T-cell (primary cell): ENCODE measurements at regions not wholly inside any gene's neighbourhood (a gene's known extent, or its start where the extent isn't known, plus 50 kb on each side); places are given as distances from the start of the nearest gene placed in this dataset.

Experiments
- ATAC-seq, 4 experiments: fragments of 200-7000 bp in 3 of 4; fragments of 150-1000 bp in 1 of 4; cut with Tn5 transposase; replicated peaks in 1 of 4; 1 replicate in 3 of 4; 2 replicates in 1 of 4; pipeline ENCODE4 v1.10.0; 2021; ENCODE audit warnings: moderate library complexity in 3 of 4, mild to moderate bottlenecking in 2 of 4, moderate number of reproducible peaks in 1 of 4
- CTCF ChIA-PET, 2 donors: fragments of 300-600 bp; sonication (Branson Sonifier 250); formaldehyde crosslinking; loops; one replicate each; lab custom pipeline; 2022; ENCODE audit warnings: antibody characterized with exemption in 2 of 2; lab: Charles Lee
- POLR2A ChIA-PET, 2 donors: fragments of 300-600 bp; sonication (Branson Sonifier 250); formaldehyde crosslinking; loops; one replicate each; lab custom pipeline; 2022; ENCODE audit warnings: antibody characterized with exemption in 2 of 2; lab: Charles Lee
- DNase-seq, 35 experiments: peaks; one replicate each; pipeline versions ENCODE4 v3.0.0 to v3.0.0-alpha.2; 2013 to 2023
- H3K27ac ChIP-seq: one replicate; pipeline ENCODE4 v1.5.1; 2013; ENCODE audit warnings: low read length
- H3K27me3 ChIP-seq, 2 experiments: replicated peaks in 1 of 2; 1 replicate in 1 of 2; 2 replicates in 1 of 2; pipeline versions ENCODE4 v1.6.1 to v1.7.0; 2013; ENCODE audit warnings: low read length in 1 of 2, mixed read lengths in 1 of 2; ENCODE audit not compliant: control insufficient read depth in 2 of 2, insufficient read depth in 2 of 2; ENCODE audit errors: extremely low read depth in 1 of 2
- H3K36me3 ChIP-seq, 2 donors: 1 replicate in 1 of 2; 2 replicates in 1 of 2; pipeline versions ENCODE4 v1.6.1 to v1.7.0; 2013; ENCODE audit warnings: low read length in 1 of 2; ENCODE audit not compliant: control insufficient read depth in 2 of 2, insufficient read depth in 1 of 2; ENCODE audit errors: extremely low read depth in 1 of 2
- H3K4me1 ChIP-seq, 2 experiments: 1 replicate in 1 of 2; 2 replicates in 1 of 2; pipeline versions ENCODE4 v1.6.1 to v1.7.0; 2013; ENCODE audit warnings: low read length in 2 of 2, mixed read lengths in 1 of 2; ENCODE audit not compliant: insufficient read depth in 2 of 2, control insufficient read depth in 1 of 2; ENCODE audit errors: extremely low read depth in 1 of 2
- H3K4me3 ChIP-seq, 2 donors: 1 replicate in 1 of 2; 2 replicates in 1 of 2; pipeline versions ENCODE4 v1.5.1 to v1.7.0; 2013; ENCODE audit warnings: mild to moderate bottlenecking in 2 of 2, low read length in 1 of 2, moderate library complexity in 1 of 2; ENCODE audit not compliant: control insufficient read depth in 1 of 2; ENCODE audit errors: extremely low read depth in 1 of 2
- H3K9me3 ChIP-seq: 2 replicates; pipeline ENCODE4 v1.7.0; 2013
- H3K27ac Mint-ChIP-seq, 2 donors: one replicate each; pipeline ENCODE4 v1.8.0; 2020 to 2021; ENCODE audit warnings: mild to moderate bottlenecking in 2 of 2, mixed read lengths in 2 of 2
- H3K27me3 Mint-ChIP-seq, 2 donors: one replicate each; pipeline ENCODE4 v1.8.0; 2021 to 2022; ENCODE audit warnings: mixed read lengths in 2 of 2
- H3K36me3 Mint-ChIP-seq: one replicate; pipeline ENCODE4 v1.8.0; 2021; ENCODE audit warnings: mixed read lengths
- H3K4me1 Mint-ChIP-seq, 3 donors: one replicate each; pipeline ENCODE4 v1.8.0; 2020 to 2022; ENCODE audit warnings: mixed read lengths in 3 of 3, mild to moderate bottlenecking in 1 of 3
- H3K4me3 Mint-ChIP-seq, 3 donors: one replicate each; pipeline ENCODE4 v1.8.0; 2020 to 2022; ENCODE audit warnings: mild to moderate bottlenecking in 3 of 3, mixed read lengths in 3 of 3, moderate library complexity in 3 of 3
- H3K9me3 Mint-ChIP-seq, 3 donors: one replicate each; pipeline ENCODE4 v1.8.0; 2020 to 2022; ENCODE audit warnings: mixed read lengths in 3 of 3
- WGBS: methylation state at CpG from one replicate; pipeline ENCODE4 v1.1.5; 2013; ENCODE audit warnings: missing lambda C conversion rate; ENCODE audit not compliant: insufficient coverage; 5-methylcytosine and 5-hydroxymethylcytosine counted together

DNA sequence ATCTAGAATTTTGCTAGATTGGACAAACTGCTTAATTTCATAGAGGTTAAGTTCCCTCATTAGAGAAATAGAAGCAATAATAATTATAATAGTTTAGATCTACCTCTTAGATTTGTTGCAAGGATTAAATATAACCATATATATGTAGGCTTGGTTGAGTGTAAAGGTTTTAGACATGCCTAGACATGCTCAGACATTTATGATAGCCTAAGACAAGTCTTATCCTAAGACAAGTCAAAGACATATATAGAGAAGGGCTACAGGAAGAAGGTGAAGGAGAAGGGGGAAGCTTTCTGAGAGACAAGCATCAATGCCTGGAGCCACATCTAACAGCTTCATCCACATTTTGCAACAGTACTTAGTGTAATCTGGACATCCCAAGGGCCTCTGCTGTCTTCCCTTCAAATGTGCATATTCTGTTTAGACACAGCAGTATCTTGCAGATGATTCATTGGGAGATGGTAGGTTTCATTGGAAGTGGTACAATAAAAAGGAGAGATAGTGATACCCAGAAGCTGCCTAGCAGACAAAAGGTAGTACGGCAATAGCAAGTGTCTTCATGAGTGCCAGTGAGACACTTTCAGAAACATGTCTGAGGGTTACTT, 146.5 kb downstream of the HGF start:
- DNase-seq (no peak), ATAC-seq (no peak)
- H3K4me1 Mint-ChIP-seq = no peaks in the 10 kb centered on the region
- no peak overlapping the region for H3K27ac ChIP-seq
- WGBS = no CpG with 5 or more reads among the region's 1 CpG
- H3K36me3 ChIP-seq = no peaks in the 10 kb centered on the region
- ChIA-PET POLR2A (interaction anchor here in 1 of 2 donors (0.6 kb wide), 1 partner anchor 18 kb away, joined by 3 read pairs; no protein-coding TSS in a partner anchor), CTCF (no interaction called here)
- no peaks in the 10 kb centered on the region for H3K4me1 ChIP-seq
- no peak overlapping the region for H3K4me3 Mint-ChIP-seq
- H3K27me3 Mint-ChIP-seq = no peaks in the 10 kb centered on the region
- H3K27me3 ChIP-seq = no peaks in the 10 kb centered on the region
- peaks cover 0 to 9% (median 7%) of the 10 kb centered on the region in 3 donors for H3K9me3 Mint-ChIP-seq
- H3K9me3 ChIP-seq = no peaks in the 10 kb centered on the region
- H3K4me3 ChIP-seq = no peak overlapping the region
- no peak overlapping the region for H3K27ac Mint-ChIP-seq
- no peaks in the 10 kb centered on the region for H3K36me3 Mint-ChIP-seq

DNA sequence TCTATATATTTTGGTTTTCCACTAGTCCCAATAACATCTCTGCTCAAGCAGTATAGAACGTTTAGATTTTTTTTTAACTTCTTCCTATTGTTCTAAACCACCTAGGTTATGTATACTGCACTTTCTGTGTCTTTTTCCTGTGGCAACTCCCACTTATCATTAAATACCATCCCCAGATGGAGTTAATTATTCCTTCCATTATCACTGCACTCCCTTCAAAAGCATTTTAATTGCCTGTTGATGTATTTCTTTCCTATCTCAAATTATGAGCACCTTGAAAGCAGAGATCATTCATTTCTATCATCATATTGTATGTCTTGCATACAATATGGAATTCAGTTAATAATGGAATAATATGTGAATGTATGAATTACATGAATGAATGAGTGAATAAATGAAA, 148.0 kb downstream of the HGF start:
- H3K9me3 ChIP-seq = no peaks in the 10 kb centered on the region
- no peaks in the 10 kb centered on the region for H3K27me3 Mint-ChIP-seq
- no peak overlapping the region for H3K4me3 ChIP-seq
- DNase-seq = no peak
- H3K27ac ChIP-seq = no peak overlapping the region
- H3K4me3 Mint-ChIP-seq = no peak overlapping the region
- H3K4me1 Mint-ChIP-seq = no peaks in the 10 kb centered on the region
- ChIA-PET POLR2A (no interaction called here), CTCF (no interaction called here)
- peaks cover 0 to 9% (median 7%) of the 10 kb centered on the region in 3 donors for H3K9me3 Mint-ChIP-seq
- WGBS = 75% methylated on average over 1 of the region's 1 CpG
- no peaks in the 10 kb centered on the region for H3K36me3 Mint-ChIP-seq
- no peaks in the 10 kb centered on the region for H3K27me3 ChIP-seq
- no peak for ATAC-seq
- H3K36me3 ChIP-seq = no peaks in the 10 kb centered on the region
- no peak overlapping the region for H3K27ac Mint-ChIP-seq
- H3K4me1 ChIP-seq = no peaks in the 10 kb centered on the region

DNA sequence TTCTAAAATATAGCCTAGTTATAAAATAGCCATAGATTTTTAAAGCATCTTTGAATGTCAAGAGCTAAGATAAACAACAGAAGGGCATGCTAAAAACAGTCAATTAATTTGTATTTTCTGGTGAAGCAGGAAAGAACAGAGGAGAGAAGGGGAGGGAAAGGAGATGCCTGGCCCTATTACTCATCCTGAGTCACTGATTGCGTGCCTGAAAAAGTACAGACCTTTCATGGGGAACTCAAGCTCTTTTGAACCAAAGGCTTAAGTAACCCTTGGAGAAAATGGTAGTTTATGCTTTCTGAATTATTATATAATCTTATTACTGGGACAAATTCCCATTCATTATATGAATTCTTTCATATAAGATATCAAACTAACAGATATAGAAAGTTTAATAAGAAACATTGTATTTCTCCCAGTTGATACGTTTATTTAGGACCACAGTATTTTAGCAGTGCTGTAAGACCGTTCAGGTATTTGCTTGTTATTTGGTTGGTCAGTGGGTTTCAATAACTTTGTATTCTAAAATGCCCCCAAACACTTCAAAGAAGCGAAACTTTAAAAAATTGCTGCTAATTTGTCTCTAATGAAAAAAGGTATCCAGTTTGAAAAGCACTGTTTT, 151.3 kb downstream of the HGF start:
- Mint-ChIP-seq H3K27ac (no peak overlapping the region), H3K27me3 (no peaks in the 10 kb centered on the region), H3K36me3 (no peaks in the 10 kb centered on the region), H3K4me1 (no peaks in the 10 kb centered on the region), H3K9me3 (peaks cover 0 to 13% (median 5%) of the 10 kb centered on the region in 3 donors), H3K4me3 (no peak overlapping the region)
- Histone ChIP-seq H3K27me3 (no peaks in the 10 kb centered on the region), H3K4me3 (no peak overlapping the region), H3K36me3 (no peaks in the 10 kb centered on the region), H3K4me1 (no peaks in the 10 kb centered on the region), H3K9me3 (no peaks in the 10 kb centered on the region), H3K27ac (no peak overlapping the region)
- no peak for ATAC-seq
- POLR2A ChIA-PET = no interaction called here
- DNase-seq = no peak
- CTCF ChIA-PET = no interaction called here
- 80% methylated on average over 1 of the region's 4 CpGs for WGBS

DNA sequence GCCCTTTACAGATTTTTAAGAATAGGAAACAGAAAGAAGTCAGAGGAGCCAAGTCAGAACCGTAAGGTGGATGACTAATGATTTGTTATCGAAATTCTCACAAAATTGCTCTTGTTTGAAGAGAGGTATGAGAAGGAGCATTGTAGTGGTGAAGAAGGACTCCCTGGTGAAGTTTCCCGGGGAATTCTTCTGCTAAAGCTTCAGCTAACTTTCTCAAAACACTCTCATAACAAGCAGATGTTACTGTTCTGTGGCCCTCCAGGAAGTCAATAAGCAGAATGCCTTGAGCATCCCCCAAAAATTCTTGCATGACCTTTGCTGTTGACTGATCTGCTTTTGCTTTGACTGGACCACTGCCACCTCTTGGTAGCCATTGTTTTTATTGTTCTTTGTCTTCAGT, 152.9 kb downstream of the HGF start:
- Mint-ChIP-seq H3K27ac (no peak overlapping the region), H3K4me3 (no peak overlapping the region), H3K9me3 (peaks cover 0 to 13% (median 2%) of the 10 kb centered on the region in 3 donors), H3K4me1 (no peaks in the 10 kb centered on the region), H3K27me3 (no peaks in the 10 kb centered on the region), H3K36me3 (no peaks in the 10 kb centered on the region)
- Histone ChIP-seq H3K27me3 (no peaks in the 10 kb centered on the region), H3K9me3 (no peaks in the 10 kb centered on the region), H3K27ac (no peak overlapping the region), H3K4me3 (no peak overlapping the region), H3K4me1 (no peaks in the 10 kb centered on the region), H3K36me3 (no peaks in the 10 kb centered on the region)
- CTCF ChIA-PET = no interaction called here
- DNase-seq = no peak
- POLR2A ChIA-PET = no interaction called here
- WGBS = no CpG with 5 or more reads among the region's 3 CpGs
- no peak for ATAC-seq

DNA sequence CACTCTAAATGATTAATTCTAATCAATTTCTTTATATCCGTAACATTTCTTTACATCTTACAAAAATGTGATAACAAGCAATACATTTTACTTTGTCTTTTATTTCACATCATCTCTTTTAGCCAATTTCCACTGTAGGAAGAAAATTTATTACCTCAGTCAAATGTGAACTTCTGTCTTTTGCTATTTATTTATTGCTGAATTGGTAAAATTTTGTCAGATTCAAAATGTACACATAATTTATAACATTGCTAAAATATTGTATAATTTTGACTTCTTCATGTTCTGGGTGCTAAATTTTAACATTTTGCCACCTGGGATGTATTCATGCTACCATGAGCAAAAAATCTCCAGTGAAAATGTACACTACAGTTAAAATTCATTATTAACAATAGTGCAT, 158.0 kb downstream of the HGF start:
- no CpG with 5 or more reads among the region's 1 CpG for WGBS

DNA sequence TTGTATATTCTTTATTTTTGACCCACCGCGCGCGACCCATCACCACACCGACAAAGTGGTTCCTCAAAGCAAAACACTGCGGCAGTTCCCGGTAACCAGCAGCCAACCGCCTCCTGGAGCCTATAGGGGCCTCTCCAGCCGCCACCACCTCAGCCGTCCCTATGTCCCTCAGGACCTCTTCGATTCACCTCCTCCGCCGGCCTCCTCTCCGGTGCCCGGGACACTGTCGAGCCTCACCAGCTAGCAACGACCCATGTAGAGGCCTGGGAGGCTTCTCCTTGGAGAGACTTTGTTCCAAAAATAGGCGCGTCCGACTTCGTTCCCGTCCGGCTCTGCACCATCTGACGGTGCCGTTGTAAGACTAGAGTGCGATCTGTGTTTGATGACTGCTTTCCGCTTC, 158.8 kb downstream of the HGF start:
- no peak for ATAC-seq
- Histone ChIP-seq H3K27ac (no peak overlapping the region), H3K4me3 (no peak overlapping the region), H3K36me3 (no peaks in the 10 kb centered on the region), H3K9me3 (no peaks in the 10 kb centered on the region), H3K27me3 (no peaks in the 10 kb centered on the region), H3K4me1 (no peaks in the 10 kb centered on the region)
- no peak overlapping the region for H3K27ac Mint-ChIP-seq
- peaks cover 0 to 19% (median 5%) of the 10 kb centered on the region in 3 donors for H3K9me3 Mint-ChIP-seq
- H3K4me3 Mint-ChIP-seq = no peak overlapping the region
- H3K27me3 Mint-ChIP-seq = no peaks in the 10 kb centered on the region
- POLR2A ChIA-PET = no interaction called here
- H3K4me1 Mint-ChIP-seq = no peaks in the 10 kb centered on the region
- CTCF ChIA-PET = no interaction called here
- WGBS = 72% methylated on average over 14 of the region's 27 CpGs
- no peak for DNase-seq
- H3K36me3 Mint-ChIP-seq = no peaks in the 10 kb centered on the region

More for the DNA sequence above, 158.0 kb downstream of the HGF start:
- Mint-ChIP-seq H3K27ac (no peak overlapping the region), H3K4me1 (no peaks in the 10 kb centered on the region), H3K9me3 (peaks cover 0 to 20% (median 4%) of the 10 kb centered on the region in 3 donors), H3K4me3 (no peak overlapping the region), H3K36me3 (no peaks in the 10 kb centered on the region), H3K27me3 (no peaks in the 10 kb centered on the region)
- DNase-seq (no peak), ATAC-seq (no peak)
- no peak overlapping the region for H3K27ac ChIP-seq
- H3K27me3 ChIP-seq = no peaks in the 10 kb centered on the region
- CTCF ChIA-PET = no interaction called here
- POLR2A ChIA-PET = no interaction called here
- no peaks in the 10 kb centered on the region for H3K9me3 ChIP-seq
- H3K4me1 ChIP-seq = no peaks in the 10 kb centered on the region
- H3K36me3 ChIP-seq = no peaks in the 10 kb centered on the region
- no peak overlapping the region for H3K4me3 ChIP-seq
